ENCODE measurements at regions not wholly inside any gene's neighbourhood (a gene's known extent, or its start where the extent isn't known, plus 50 kb on each side); places are given as distances from the start of the nearest gene placed in this dataset.

DNA sequence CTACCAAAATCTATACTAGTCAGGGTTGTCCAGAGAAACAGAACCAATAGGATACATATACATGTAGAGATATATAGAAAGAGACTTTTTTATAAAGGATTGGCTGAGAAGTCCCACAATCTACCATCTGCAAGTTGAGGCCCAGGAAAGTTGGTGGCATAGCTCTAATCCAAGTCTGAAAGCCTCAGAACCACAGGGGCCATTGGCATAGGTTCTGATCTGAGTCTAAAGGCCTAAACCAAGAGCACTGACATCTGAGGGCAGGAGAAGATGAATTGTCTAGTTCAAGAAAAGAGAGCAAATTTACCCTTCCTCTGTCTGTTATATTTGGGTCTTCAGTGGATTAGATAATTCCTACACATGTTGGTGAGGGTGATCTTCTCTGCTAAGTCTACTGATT lies 433.1 kb downstream of the ADAMTS20 start:
- DNase-seq (ENCODE audit: low spot score in 2 of 2), result no peak
- no peak overlapping the region for H3K4me3 ChIP-seq (ENCODE audit: low read depth, poor library complexity, severe bottlenecking)
- intact Hi-C loops (cut with DNase I; ENCODE audit: low total_unique reads), result no loop called here
- TF ChIP-seq, protein P1, sequence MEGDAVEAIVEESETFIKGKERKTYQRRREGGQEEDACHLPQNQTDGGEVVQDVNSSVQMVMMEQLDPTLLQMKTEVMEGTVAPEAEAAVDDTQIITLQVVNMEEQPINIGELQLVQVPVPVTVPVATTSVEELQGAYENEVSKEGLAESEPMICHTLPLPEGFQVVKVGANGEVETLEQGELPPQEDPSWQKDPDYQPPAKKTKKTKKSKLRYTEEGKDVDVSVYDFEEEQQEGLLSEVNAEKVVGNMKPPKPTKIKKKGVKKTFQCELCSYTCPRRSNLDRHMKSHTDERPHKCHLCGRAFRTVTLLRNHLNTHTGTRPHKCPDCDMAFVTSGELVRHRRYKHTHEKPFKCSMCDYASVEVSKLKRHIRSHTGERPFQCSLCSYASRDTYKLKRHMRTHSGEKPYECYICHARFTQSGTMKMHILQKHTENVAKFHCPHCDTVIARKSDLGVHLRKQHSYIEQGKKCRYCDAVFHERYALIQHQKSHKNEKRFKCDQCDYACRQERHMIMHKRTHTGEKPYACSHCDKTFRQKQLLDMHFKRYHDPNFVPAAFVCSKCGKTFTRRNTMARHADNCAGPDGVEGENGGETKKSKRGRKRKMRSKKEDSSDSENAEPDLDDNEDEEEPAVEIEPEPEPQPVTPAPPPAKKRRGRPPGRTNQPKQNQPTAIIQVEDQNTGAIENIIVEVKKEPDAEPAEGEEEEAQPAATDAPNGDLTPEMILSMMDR (IDR thresholded peaks at IDR 0.05), result no peak
- no peak for TF ChIP-seq POLR2A (IDR thresholded peaks at IDR 0.05)

DNA sequence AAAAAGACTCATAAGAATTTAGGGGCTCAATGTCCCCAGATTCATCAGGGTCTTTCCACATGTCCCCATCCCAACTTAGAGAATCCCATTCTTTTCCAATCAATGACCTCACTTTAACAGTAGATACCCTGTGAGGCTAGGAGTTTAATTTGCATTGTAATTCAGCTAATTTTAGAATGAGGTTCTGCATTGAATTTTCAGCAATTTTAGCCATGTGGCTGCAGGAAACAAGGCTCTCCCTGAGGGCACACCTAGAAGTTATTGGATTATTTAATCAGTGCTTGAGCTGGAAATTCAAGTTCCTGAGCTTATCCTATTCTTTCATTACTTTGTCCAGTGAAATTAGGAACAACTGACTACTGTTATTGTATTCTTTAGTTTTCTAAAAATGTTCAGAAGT lies 433.8 kb downstream of the ADAMTS20 start:
- DNase-seq (ENCODE audit: low spot score in 2 of 2), result no peak
- TF ChIP-seq POLR2A (IDR thresholded peaks at IDR 0.05), result no peak
- TF ChIP-seq, protein P1 (IDR thresholded peaks at IDR 0.05), result no peak
- intact Hi-C loops (cut with DNase I; ENCODE audit: low total_unique reads), result no loop called here

DNA sequence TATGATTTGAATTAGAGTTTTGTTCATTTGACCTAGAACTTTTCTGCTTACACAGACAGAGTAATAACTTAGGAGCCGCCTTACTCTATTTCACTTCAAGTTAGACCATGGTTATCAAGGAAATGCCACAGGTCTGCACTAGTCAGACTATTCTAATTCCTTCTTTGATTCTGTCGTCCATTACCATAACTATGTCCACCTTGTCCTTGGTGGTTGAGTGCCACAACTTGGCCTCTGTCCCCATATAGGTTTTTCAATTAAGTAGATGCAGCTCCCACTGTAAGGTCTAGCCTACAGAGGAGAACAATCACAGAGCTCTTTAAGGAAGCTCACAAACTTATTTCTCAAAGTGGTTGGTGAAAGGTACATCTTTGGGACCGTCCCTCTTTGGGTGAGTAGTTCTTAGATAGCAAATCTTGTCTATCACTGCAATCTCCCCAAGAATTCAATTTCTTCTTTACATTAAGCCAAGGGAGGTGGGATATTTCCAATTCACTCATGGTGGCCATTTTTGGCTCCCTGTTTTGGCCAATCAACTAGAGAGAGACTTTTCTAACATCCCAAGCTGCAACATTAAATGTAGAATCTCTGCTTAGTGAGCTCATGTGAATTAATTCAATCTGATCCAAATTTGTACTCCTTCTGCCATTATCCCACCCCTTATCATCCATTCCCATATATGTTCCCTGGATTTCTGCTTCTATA lies 434.6 kb downstream of the ADAMTS20 start:
- TF ChIP-seq, protein P1 (IDR thresholded peaks at IDR 0.05), result no peak
- TF ChIP-seq POLR2A (IDR thresholded peaks at IDR 0.05), result no peak
- intact Hi-C loops (cut with DNase I; ENCODE audit: low total_unique reads), result no loop called here
- H3K4me3 ChIP-seq (ENCODE audit: low read depth, poor library complexity, severe bottlenecking), result no peak overlapping the region
- 77 to 79% methylated on average over 3 of the region's 3 CpGs for WGBS, 2 donors
- no peak for DNase-seq (ENCODE audit: low spot score in 2 of 2)

More for the DNA sequence above, 433.8 kb downstream of the ADAMTS20 start:
- no peak overlapping the region for H3K4me3 ChIP-seq (ENCODE audit: low read depth, poor library complexity, severe bottlenecking)

DNA sequence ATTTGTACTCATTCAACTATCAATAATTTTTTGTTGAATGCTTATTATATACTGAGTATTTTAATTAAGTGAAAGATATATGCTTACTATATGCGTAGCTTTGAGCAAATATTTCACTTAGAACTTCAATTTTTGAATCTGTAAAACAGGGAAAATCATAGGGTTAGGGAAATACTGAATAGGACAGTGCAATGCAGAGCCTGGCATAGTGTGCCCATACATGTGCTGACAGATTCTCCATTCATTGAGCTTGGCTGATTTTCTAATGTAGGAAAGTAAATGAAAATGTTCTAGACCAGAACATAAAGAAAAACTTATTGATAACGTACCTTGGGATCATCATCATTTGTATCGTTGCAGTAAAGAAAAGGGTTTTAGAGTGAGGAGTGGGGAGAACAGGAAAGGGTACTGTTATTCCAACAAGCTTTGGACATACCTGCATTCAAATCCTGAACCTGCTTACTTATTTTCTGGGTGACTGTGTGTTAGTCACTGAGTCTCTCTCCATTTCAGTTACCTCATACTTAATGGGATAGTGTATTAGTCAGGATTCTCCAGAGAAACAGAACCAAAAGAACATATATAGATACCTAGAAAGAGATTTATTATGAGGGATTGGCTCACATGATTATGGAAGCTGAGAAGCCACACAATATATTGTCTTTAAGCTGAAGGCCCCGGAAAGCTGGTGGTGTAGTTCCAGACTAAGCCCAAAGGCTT lies 436.4 kb downstream of the ADAMTS20 start:
- intact Hi-C loops (cut with DNase I; ENCODE audit: low total_unique reads), result no loop called here
- no peak for TF ChIP-seq POLR2A (IDR thresholded peaks at IDR 0.05)
- TF ChIP-seq, protein P1 (IDR thresholded peaks at IDR 0.05), result no peak
- H3K4me3 ChIP-seq (ENCODE audit: low read depth, poor library complexity, severe bottlenecking), result no peak overlapping the region
- no peak for DNase-seq (ENCODE audit: low spot score in 2 of 2)
- WGBS, 2 donors, result 90 to 93% methylated on average over 4 of the region's 4 CpGs

DNA sequence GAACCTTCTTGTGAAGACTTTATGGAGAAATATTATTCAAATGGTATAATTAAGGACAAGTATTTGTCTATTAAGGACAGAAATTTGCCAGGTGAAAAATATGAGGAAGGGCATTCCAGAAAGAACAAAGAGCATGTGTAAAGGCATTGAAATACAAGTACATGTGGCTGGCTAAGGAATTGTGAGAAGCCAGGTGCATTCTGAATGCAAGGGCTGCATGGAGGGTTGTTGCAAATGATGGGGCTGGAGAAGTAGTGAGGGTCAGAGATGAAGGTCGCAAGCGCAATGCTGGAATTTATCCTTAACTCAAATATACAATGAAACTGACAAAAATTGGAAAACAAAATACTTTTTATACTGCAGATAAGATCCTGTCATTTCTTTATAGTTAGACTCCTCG lies 437.7 kb downstream of the ADAMTS20 start:
- TF ChIP-seq POLR2A (IDR thresholded peaks at IDR 0.05), result no peak
- TF ChIP-seq, protein P1 (IDR thresholded peaks at IDR 0.05), result no peak
- DNase-seq (ENCODE audit: low spot score in 2 of 2), result no peak
- WGBS, 2 donors, result 90 to 95% methylated on average over 3 of the region's 3 CpGs
- H3K4me3 ChIP-seq (ENCODE audit: low read depth, poor library complexity, severe bottlenecking), result no peak overlapping the region
- intact Hi-C loops (cut with DNase I; ENCODE audit: low total_unique reads), result no loop called here
